Neural cell (in vitro differentiated cells): ENCODE measurements at regions not wholly inside any gene's neighbourhood (a gene's known extent, or its start where the extent isn't known, plus 50 kb on each side); places are given as distances from the start of the nearest gene placed in this dataset.

Source experiments
- H2AFZ ChIP-seq: fragments of 200-600, 300-800 bp; sonication (generic), shearing (Covaris generic); 2 replicates; pipeline ENCODE4 v1.6.0; 2014; ENCODE audit warnings: low read depth, mild to moderate bottlenecking, antibody characterized with exemption, low read length, moderate library complexity
- H3F3A ChIP-seq: fragments of 200-600 bp; shearing (Covaris generic); 2 replicates; pipeline ENCODE4 v1.6.1; 2016; ENCODE audit warnings: mild to moderate bottlenecking, moderate library complexity, mixed read lengths, antibody characterized with exemption, low read length; ENCODE audit not compliant: insufficient read depth, poor library complexity, severe bottlenecking
- H3K27ac ChIP-seq: fragments of 200-600, 300-800 bp; sonication (generic), shearing (Covaris generic); 2 replicates; pipeline ENCODE4 v1.5.1; 2014; ENCODE audit warnings: mild to moderate bottlenecking, low read length, moderate library complexity
- H3K27me3 ChIP-seq: fragments of 300-800, 200-600 bp; sonication (generic), shearing (Covaris generic); 2 replicates; pipeline ENCODE4 v1.6.0; 2014; ENCODE audit warnings: mild to moderate bottlenecking, low read depth, low read length, moderate library complexity; ENCODE audit not compliant: insufficient read depth
- H3K36me3 ChIP-seq: fragments of 300-800, 200-600 bp; sonication (generic), shearing (Covaris generic); 2 replicates; pipeline ENCODE4 v1.5.1; 2014; ENCODE audit warnings: mild to moderate bottlenecking, antibody characterized with exemption, low read length, moderate library complexity; ENCODE audit not compliant: insufficient read depth
- H3K4me2 ChIP-seq: fragments of 300-800, 200-600 bp; sonication (generic), shearing (Covaris generic); 2 replicates; pipeline ENCODE4 v1.6.0; 2014; ENCODE audit warnings: mild to moderate bottlenecking, low read length
- H3K4me3 ChIP-seq: fragments of 300-800, 200-600 bp; sonication (generic), shearing (Covaris generic); 2 replicates; pipeline ENCODE4 v1.5.1; 2014; ENCODE audit warnings: mild to moderate bottlenecking, low read length, moderate library complexity
- H3K79me2 ChIP-seq: fragments of 200-600 bp; shearing (Covaris generic); replicated peaks from 2 replicates; pipeline ENCODE4 v1.6.0; 2014; ENCODE audit warnings: mild to moderate bottlenecking, low read length, moderate library complexity; ENCODE audit not compliant: insufficient read depth
- H3K9ac ChIP-seq: fragments of 300-800, 200-600 bp; sonication (generic), shearing (Covaris generic); 2 replicates; pipeline ENCODE4 v1.6.1; 2016; ENCODE audit warnings: mild to moderate bottlenecking, low read length, mixed read lengths
- H3K9me2 ChIP-seq: fragments of 200-600 bp; shearing (Covaris generic); 2 replicates; pipeline ENCODE4 v1.6.1; 2016; ENCODE audit warnings: mild to moderate bottlenecking, low read length, mixed read lengths; ENCODE audit not compliant: insufficient read depth
- H3K9me3 ChIP-seq: fragments of 200-600, 300-800 bp; sonication (generic), shearing (Covaris generic); 2 replicates; pipeline ENCODE4 v1.6.1; 2016; ENCODE audit warnings: mild to moderate bottlenecking, mixed run types, low read length, moderate library complexity, mixed read lengths
- H4K20me1 ChIP-seq: fragments of 200-600 bp; shearing (Covaris generic); 2 replicates; pipeline ENCODE4 v1.6.1; 2016; ENCODE audit warnings: mild to moderate bottlenecking, mixed run types; ENCODE audit not compliant: insufficient read depth
- EP300 ChIP-seq: fragments of 450-650 bp; conservative IDR thresholded peaks from 2 replicates; pipeline ENCODE4 v1.6.1; 2014; ENCODE audit warnings: antibody characterized with exemption, mild to moderate bottlenecking, moderate library complexity; ENCODE audit not compliant: poor library complexity, severe bottlenecking
- EZH2 ChIP-seq: fragments of 200-600, 300-800 bp; shearing (Covaris generic), sonication (generic); IDR thresholded peaks from 2 replicates; pipeline ENCODE4 v1.6.1; 2014; ENCODE audit warnings: antibody characterized with exemption, low read length, borderline replicate concordance, mild to moderate bottlenecking; ENCODE audit not compliant: insufficient read depth, poor library complexity, severe bottlenecking
- MXI1 ChIP-seq: fragments of 450-650 bp; conservative IDR thresholded peaks from 2 replicates; pipeline ENCODE4 v1.6.1; 2014; ENCODE audit warnings: antibody characterized with exemption, mild to moderate bottlenecking; ENCODE audit not compliant: poor library complexity, severe bottlenecking
- POLR2AphosphoS5 ChIP-seq: IDR thresholded peaks from 2 replicates; pipeline ENCODE4 v1.6.1; 2012
- RAD21 ChIP-seq: fragments of 450-650 bp; conservative IDR thresholded peaks from 2 replicates; pipeline ENCODE4 v1.6.1; 2014; ENCODE audit warnings: antibody characterized with exemption, mild to moderate bottlenecking, moderate library complexity
- REST ChIP-seq: IDR thresholded peaks from 2 replicates; pipeline ENCODE4 v1.6.1; 2012; ENCODE audit warnings: borderline replicate concordance
- SMC3 ChIP-seq: fragments of 450-650 bp; conservative IDR thresholded peaks from 2 replicates; pipeline ENCODE4 v1.6.1; 2014; ENCODE audit warnings: antibody characterized with exemption, mild to moderate bottlenecking, moderate library complexity; ENCODE audit not compliant: poor library complexity
- TAF1 ChIP-seq: IDR thresholded peaks from 2 replicates; pipeline ENCODE4 v1.6.1; 2012; ENCODE audit warnings: low read depth
- TF ChIP-seq, protein P1 (sequence below): fragments of 450-650 bp; IDR thresholded peaks from 2 replicates; pipeline ENCODE4 v1.5.1; 2014; ENCODE audit warnings: antibody characterized with exemption, mild to moderate bottlenecking, moderate library complexity; ENCODE audit not compliant: poor library complexity, severe bottlenecking

DNA sequence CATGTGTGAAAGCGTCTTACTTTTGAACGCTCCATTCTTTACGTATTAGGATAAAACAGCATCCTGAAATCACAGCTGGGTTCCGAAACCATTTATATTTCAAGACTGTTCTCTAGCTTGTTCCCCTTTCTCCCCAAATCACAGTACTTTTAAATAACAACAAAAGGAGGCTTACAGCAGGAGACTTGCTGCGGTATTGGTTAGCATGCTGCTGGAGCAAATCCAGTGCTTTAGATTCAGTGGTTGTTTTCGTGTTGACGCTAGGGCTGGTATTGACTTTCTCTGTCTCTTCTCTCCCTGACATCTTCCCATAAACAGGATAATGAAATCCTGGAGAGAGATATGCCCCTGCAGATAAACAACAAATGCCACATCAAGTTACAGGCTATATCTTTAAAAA, 103.1 kb downstream of the ZNF608 start:
- Histone ChIP-seq H4K20me1 (no peaks in the 10 kb centered on the region), H3K9me3 (no peaks in the 10 kb centered on the region), H3K4me2 (no peak overlapping the region)

DNA sequence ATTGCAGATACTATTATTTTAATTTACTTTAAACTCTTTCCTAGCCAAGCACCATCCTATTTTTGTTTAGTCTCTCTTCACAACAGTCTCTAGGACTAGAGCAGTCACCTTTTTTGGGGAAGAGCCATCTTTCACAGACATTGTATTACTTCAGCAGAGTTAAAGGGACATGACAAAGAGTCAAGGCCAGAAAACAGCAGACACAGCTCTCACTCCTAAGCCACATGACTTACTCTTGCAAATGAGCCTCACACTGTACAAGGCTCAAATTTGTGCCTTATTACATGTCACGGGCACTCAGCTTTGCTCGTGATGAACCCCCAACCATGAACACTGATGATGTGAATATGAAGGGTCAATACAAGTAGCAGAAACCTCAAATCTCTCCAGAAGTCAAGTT, 104.3 kb downstream of the ZNF608 start:
- H3K79me2 ChIP-seq: peaks cover 14% of the 10 kb centered on the region
- H2AFZ ChIP-seq: no peak overlapping the region
- H3K36me3 ChIP-seq: peaks cover 4% of the 10 kb centered on the region
- no peak overlapping the region for H3K4me3 ChIP-seq
- H3K9ac ChIP-seq: no peak overlapping the region
- no peaks in the 10 kb centered on the region for H4K20me1 ChIP-seq
- no peak overlapping the region for H3K4me2 ChIP-seq
- H3F3A ChIP-seq: no peaks in the 10 kb centered on the region
- H3K9me2 ChIP-seq: no peaks in the 10 kb centered on the region
- H3K27me3 ChIP-seq: no peaks in the 10 kb centered on the region
- H3K27ac ChIP-seq: no peak overlapping the region
- no peaks in the 10 kb centered on the region for H3K9me3 ChIP-seq
- no peak for TF ChIP-seq RAD21
- no peak for TF ChIP-seq REST
- no peak for TF ChIP-seq POLR2AphosphoS5
- TF ChIP-seq EP300: no peak
- TF ChIP-seq SMC3: no peak
- no peak for TF ChIP-seq TAF1
- no peak for TF ChIP-seq EZH2
- TF ChIP-seq, protein P1, sequence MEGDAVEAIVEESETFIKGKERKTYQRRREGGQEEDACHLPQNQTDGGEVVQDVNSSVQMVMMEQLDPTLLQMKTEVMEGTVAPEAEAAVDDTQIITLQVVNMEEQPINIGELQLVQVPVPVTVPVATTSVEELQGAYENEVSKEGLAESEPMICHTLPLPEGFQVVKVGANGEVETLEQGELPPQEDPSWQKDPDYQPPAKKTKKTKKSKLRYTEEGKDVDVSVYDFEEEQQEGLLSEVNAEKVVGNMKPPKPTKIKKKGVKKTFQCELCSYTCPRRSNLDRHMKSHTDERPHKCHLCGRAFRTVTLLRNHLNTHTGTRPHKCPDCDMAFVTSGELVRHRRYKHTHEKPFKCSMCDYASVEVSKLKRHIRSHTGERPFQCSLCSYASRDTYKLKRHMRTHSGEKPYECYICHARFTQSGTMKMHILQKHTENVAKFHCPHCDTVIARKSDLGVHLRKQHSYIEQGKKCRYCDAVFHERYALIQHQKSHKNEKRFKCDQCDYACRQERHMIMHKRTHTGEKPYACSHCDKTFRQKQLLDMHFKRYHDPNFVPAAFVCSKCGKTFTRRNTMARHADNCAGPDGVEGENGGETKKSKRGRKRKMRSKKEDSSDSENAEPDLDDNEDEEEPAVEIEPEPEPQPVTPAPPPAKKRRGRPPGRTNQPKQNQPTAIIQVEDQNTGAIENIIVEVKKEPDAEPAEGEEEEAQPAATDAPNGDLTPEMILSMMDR: no peak
- no peak for TF ChIP-seq MXI1

More for the DNA sequence above, 103.1 kb downstream of the ZNF608 start:
- H3F3A ChIP-seq: no peaks in the 10 kb centered on the region
- H2AFZ ChIP-seq: no peak overlapping the region
- peaks cover 4% of the 10 kb centered on the region for H3K36me3 ChIP-seq
- H3K27me3 ChIP-seq: no peaks in the 10 kb centered on the region
- no peak overlapping the region for H3K9ac ChIP-seq
- H3K79me2 ChIP-seq: peaks cover 18% of the 10 kb centered on the region
- H3K27ac ChIP-seq: no peak overlapping the region
- TF ChIP-seq REST: no peak
- no peak for TF ChIP-seq EP300
- no peak for TF ChIP-seq EZH2
- TF ChIP-seq POLR2AphosphoS5: no peak
- TF ChIP-seq SMC3: no peak
- TF ChIP-seq RAD21: no peak
- no peak for TF ChIP-seq MXI1
- TF ChIP-seq, protein P1: no peak
- no peaks in the 10 kb centered on the region for H3K9me2 ChIP-seq
- no peak overlapping the region for H3K4me3 ChIP-seq
